HL-60 (cell line): ENCODE measurements at regions not wholly inside any gene's neighbourhood (a gene's known extent, or its start where the extent isn't known, plus 50 kb on each side); places are given as distances from the start of the nearest gene placed in this dataset.

ENCODE experiments used
- DNase-seq, 2 experiments: peaks; one replicate each; pipeline ENCODE4 v3.0.0-alpha.2; 2010 to 2020; ENCODE audit warnings: low read depth in 1 of 2, low spot score in 1 of 2
- H3K27ac ChIP-seq: fragments of 250-450 bp; sonication (Bioruptor Pico); replicated peaks from 2 replicates; pipeline ENCODE4 v1.5.1; 2020; ENCODE audit warnings: mild to moderate bottlenecking, moderate library complexity
- H3K27me3 ChIP-seq: fragments of 250-450 bp; sonication (Bioruptor Pico); 2 replicates; pipeline ENCODE4 v1.5.1; 2021; ENCODE audit warnings: mild to moderate bottlenecking, moderate library complexity; ENCODE audit not compliant: insufficient read depth, poor library complexity, severe bottlenecking
- H3K4me3 ChIP-seq: replicated peaks from 2 replicates; pipeline ENCODE4 v1.5.1; 2011; ENCODE audit warnings: mild to moderate bottlenecking, control low read depth, low read length; ENCODE audit not compliant: insufficient read depth
- GABPA ChIP-seq: IDR thresholded peaks from 2 replicates; pipeline ENCODE4 v1.6.1; 2012; ENCODE audit warnings: low read depth
- POLR2AphosphoS5 ChIP-seq: IDR thresholded peaks from 2 replicates; pipeline ENCODE4 v1.6.1; 2012; ENCODE audit warnings: low read depth
- SPI1 ChIP-seq: IDR thresholded peaks from 2 replicates; pipeline ENCODE4 v1.6.1; 2012; ENCODE audit warnings: low read depth, mild to moderate bottlenecking, borderline replicate concordance
- TF ChIP-seq, protein P1 (sequence below): IDR thresholded peaks from 2 replicates; pipeline ENCODE4 v1.6.1; 2012; ENCODE audit warnings: low read depth; ENCODE audit not compliant: insufficient replicate concordance
- TF ChIP-seq, protein P2 (sequence below): IDR thresholded peaks from one replicate; pipeline ENCODE4 v1.5.1; 2011; ENCODE audit warnings: low read length, control low read depth, inconsistent platforms; ENCODE audit not compliant: insufficient read depth

DNA sequence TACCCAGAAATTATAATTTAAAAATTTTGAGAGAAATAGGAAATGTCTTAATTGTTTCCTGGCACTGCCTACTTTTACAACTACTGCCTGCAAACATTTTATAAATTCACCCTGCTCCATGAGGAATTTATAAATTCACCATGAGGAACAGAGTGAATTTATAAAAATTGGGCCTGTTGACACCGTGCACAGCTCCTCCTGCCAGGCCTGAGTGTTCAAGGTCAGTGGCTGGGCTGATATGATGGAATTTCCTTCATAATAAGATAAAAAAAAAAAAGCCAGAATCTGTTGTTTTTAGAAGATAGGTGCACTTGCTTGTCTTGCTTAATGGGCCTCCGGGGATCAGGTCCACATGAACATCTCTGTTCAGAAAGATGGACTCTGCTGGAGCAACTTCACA lies 151.7 kb upstream of the RASGEF1B start:
- TF ChIP-seq POLR2AphosphoS5 (no peak), GABPA (no peak), SPI1 (no peak)
- TF ChIP-seq, protein P1, sequence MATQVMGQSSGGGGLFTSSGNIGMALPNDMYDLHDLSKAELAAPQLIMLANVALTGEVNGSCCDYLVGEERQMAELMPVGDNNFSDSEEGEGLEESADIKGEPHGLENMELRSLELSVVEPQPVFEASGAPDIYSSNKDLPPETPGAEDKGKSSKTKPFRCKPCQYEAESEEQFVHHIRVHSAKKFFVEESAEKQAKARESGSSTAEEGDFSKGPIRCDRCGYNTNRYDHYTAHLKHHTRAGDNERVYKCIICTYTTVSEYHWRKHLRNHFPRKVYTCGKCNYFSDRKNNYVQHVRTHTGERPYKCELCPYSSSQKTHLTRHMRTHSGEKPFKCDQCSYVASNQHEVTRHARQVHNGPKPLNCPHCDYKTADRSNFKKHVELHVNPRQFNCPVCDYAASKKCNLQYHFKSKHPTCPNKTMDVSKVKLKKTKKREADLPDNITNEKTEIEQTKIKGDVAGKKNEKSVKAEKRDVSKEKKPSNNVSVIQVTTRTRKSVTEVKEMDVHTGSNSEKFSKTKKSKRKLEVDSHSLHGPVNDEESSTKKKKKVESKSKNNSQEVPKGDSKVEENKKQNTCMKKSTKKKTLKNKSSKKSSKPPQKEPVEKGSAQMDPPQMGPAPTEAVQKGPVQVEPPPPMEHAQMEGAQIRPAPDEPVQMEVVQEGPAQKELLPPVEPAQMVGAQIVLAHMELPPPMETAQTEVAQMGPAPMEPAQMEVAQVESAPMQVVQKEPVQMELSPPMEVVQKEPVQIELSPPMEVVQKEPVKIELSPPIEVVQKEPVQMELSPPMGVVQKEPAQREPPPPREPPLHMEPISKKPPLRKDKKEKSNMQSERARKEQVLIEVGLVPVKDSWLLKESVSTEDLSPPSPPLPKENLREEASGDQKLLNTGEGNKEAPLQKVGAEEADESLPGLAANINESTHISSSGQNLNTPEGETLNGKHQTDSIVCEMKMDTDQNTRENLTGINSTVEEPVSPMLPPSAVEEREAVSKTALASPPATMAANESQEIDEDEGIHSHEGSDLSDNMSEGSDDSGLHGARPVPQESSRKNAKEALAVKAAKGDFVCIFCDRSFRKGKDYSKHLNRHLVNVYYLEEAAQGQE, result no peak
- TF ChIP-seq, protein P2, sequence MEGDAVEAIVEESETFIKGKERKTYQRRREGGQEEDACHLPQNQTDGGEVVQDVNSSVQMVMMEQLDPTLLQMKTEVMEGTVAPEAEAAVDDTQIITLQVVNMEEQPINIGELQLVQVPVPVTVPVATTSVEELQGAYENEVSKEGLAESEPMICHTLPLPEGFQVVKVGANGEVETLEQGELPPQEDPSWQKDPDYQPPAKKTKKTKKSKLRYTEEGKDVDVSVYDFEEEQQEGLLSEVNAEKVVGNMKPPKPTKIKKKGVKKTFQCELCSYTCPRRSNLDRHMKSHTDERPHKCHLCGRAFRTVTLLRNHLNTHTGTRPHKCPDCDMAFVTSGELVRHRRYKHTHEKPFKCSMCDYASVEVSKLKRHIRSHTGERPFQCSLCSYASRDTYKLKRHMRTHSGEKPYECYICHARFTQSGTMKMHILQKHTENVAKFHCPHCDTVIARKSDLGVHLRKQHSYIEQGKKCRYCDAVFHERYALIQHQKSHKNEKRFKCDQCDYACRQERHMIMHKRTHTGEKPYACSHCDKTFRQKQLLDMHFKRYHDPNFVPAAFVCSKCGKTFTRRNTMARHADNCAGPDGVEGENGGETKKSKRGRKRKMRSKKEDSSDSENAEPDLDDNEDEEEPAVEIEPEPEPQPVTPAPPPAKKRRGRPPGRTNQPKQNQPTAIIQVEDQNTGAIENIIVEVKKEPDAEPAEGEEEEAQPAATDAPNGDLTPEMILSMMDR, result no peak
- no peak overlapping the region for H3K27ac ChIP-seq
- DNase-seq, result no peak
- H3K4me3 ChIP-seq, result no peak overlapping the region
- no peaks in the 10 kb centered on the region for H3K27me3 ChIP-seq

GRCh38 chr4:81622474-81623184 lies 150.9 kb upstream of the RASGEF1B start:
- no peak for DNase-seq
- Histone ChIP-seq H3K4me3 (no peak overlapping the region), H3K27me3 (no peaks in the 10 kb centered on the region), H3K27ac (no peak overlapping the region)
- no peak for TF ChIP-seq POLR2AphosphoS5
- TF ChIP-seq, protein P2, result no peak
- TF ChIP-seq, protein P1, result no peak
- no peak for TF ChIP-seq GABPA
- no peak for TF ChIP-seq SPI1

- TF ChIP-seq, protein P2, result no peak
- TF ChIP-seq SPI1 (no peak), GABPA (no peak), POLR2AphosphoS5 (no peak)
- TF ChIP-seq, protein P1, result no peak
- H3K27me3 ChIP-seq, result no peaks in the 10 kb centered on the region
- H3K27ac ChIP-seq, result no peak overlapping the region
- DNase-seq, result no peak
- no peak overlapping the region for H3K4me3 ChIP-seq
Measured at GRCh38 chr4:81622028-81622427, 150.3 kb upstream of the RASGEF1B start.
